C1 segment of cervical spinal cord (tissue), 14 donors: ENCODE measurements at regions not wholly inside any gene's neighbourhood (a gene's known extent, or its start where the extent isn't known, plus 50 kb on each side); places are given as distances from the start of the nearest gene placed in this dataset.
"Not testable (repeated sequence)": the region's sequence is repeated elsewhere in the genome, so short reads cannot be mapped to it uniquely, and the experiment has no call there.

Experiments
- DNase-seq, 14 donors: peaks; one replicate each; lab custom pipeline; 2025; lab: John Stamatoyannopoulos, UW

DNA sequence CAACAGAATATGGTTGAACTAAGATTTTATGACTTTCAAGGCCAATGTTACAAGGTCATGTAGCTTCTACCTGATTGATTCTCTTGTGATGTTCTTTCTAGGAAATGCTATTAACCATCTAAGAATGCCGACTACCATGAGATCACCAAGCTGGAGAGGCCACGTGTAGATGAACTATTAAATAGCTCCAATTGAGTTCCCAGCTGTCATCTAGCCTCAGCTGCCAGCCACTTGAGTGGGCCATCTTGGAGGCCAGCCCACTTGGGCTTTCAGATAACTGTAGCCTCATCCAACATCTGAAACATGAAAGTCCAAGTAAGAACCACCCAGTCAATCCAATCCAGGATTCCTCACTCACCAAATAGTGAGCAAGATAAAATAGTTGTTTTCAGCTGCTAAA, 376.9 kb upstream of the TMEFF2 start:
- no peak for DNase-seq

DNA sequence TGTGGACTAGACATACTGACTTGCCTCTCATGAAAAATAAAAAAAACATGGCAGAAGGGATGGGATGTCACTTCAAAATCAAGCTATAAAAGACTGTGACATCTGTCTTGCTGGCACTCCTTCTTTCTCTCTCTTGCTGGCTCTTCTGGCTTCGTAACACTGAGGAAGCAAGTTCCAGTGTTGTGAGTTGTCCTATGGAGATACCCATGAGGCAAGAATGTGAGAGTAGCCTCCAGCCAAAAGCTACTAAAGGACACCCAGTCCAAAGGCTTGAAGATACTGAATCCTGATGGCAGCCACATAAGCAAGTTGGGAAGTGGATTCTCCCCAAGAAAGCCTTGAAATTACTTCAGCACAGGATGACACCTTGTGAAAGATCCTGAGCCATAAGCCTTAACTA, 376.1 kb upstream of the TMEFF2 start:
- no peak for DNase-seq

DNA sequence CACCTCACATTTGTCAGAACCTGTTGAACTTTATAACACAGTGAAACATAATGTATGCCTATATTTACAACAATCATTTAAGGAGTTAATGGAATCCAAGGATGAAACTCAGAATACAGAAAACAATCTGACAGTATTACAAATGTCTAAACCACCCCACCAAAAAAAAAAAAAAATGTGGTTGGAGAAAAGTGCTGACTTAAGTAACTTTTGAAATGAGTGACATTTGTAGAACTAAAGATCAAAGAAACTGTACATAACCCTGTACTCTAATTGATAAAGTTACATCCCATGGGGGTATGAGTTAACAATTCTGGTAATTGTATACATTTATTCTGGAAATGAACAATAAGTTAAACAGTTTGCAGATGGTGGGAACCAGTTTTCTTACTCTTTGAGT, 372.1 kb upstream of the TMEFF2 start:
- DNase-seq, result no peak

DNA sequence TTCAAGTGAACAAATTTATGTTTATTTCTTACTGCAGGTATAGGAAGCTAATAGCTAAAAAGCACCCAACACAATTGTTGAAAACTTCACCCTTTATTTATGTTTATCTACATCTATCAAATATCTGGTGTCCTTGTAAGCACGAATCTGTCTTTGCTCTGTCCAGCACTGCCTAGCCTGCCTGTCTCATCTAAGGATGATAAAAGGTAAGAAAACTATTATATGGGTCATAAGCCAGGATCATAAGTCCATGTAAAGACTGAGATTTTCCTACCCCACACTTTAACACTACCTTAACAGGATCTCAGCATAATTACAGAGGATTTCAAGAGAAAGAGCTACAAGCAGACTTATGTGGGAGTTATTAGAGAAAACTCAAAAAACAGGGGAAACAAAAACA, 365.6 kb upstream of the TMEFF2 start:
- DNase-seq, result no peak

- DNase-seq, result no peak
Measured at GRCh38 chr2:192559587-192559986, 364.9 kb upstream of the TMEFF2 start.

GRCh38 chr2:192558637-192559036, 363.9 kb upstream of the TMEFF2 start:
- DNase-seq, result no peak

DNA sequence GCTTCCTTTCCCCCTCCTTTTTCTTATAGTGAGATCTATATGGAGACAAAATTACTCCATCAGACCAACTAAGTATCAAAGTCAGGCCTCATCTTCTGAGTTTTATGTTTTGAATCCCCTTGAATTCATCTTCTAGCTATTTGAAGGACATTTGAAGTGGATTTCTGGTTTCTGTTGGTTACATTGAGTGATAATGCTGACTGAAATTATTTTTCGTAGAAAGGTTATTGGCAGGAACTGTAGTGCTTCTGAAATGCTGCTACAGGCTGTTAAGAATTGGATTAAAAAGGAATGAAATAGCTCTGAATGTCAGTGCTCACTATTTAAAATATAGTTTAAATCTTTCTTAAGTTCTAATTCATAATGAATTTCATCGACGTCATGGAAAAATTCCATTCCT, 361.0 kb upstream of the TMEFF2 start:
- no peak for DNase-seq

DNA sequence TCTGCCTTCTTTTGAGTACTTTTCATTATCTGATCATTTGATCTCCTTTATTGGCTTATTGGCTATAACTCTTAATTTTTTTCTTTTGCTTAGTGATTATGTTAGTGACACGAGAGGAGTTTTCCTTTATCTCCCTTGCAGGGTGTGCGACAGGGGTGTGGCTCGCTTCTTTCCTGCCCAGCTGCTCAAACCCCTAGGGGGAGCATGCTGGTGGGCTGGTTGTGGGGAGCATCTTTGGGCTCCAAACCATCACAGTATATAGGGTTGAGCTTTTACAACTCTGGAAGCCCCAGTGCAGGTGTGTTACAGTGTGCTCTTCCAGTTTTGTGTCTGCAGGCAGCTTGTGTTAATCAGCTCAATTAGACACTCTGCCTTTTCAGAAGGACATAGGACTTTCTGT, 357.0 kb upstream of the TMEFF2 start:
- DNase-seq, result no peak

DNA sequence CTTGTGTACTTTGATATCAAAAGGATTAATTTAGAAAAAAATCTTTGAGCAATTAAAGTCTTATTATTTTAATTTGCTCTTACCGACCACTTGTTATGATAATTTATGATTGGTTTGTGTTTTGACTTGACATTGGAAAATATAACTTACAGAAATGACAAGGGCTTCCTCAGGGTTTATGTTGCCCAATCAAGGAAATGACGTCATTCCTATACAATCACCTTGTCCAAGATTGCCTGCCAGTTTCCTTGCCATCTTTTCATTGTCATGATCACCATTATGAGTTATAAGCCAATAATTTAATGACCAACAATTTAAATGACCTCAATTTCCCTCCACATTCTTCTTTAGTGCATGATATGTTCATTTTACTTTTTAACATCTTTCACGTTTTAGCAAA, 351.8 kb upstream of the TMEFF2 start:
- DNase-seq, result no peak

GRCh38 chr2:192544371-192544955, 349.7 kb upstream of the TMEFF2 start:
- no peak for DNase-seq

DNA sequence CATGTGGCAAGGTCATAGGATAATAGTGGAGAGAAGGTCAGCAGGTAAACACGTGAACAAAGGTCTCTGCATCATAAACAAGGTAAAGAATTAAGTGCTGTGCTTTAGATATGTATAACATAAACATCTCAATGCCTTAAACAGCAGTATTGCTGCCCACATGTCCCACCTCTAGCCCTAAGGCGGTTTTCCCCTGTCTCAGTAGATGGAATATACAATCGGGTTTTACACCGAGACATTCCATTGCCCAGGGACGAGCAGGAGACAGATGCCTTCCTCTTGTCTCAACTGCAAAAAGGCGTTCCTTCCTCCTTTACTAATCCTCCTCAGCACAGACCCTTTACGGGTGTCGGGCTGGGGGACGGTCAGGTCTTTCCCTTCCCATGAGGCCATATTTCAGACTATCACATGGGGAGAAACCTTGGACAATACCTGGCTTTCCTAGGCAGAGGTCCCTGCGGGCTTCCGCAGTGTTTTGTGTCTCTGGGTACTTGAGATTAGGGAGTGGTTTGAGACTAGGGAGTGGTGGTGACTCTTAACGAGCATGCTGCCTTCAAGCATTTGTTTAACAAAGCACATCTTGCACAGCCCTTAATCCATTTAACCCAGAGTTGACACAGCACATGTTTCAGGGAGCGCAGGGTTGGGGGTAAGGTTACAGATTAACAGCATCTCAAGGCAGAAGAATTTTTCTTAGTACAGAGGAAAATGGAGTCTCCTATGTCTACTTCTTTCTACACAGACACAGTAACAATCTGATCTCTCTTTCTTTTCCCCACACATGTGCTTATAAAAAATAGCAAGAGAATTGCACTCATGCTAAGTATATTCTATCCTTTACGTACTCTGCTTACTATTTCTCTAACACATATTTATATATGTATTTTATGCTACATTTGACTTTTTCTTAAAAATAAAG, 347.7 kb upstream of the TMEFF2 start:
- not testable (repeated sequence) for DNase-seq

DNA sequence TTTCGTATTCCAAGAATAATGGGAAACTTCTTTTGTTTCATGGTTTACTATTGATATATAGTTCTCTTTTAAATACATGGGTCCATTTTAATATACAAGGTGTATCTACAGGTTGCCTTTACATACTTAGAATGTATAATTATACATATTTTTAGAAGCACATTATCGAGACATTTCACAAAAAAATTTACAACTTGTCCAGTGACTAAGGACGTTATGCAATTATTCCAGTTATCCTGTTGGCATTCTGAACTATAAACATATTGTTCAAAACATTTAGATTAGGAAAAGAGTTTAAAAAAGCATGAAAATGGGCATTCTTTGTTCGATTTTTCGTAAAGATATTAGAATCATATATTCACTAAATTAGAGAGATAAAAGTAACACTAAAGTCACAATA, 344.6 kb upstream of the TMEFF2 start:
- no peak for DNase-seq

GRCh38 chr2:192536922-192537624, 342.3 kb upstream of the TMEFF2 start:
- DNase-seq, result no peak

- DNase-seq, result no peak
Measured at GRCh38 chr2:192535956-192536921, 341.5 kb upstream of the TMEFF2 start.

DNA sequence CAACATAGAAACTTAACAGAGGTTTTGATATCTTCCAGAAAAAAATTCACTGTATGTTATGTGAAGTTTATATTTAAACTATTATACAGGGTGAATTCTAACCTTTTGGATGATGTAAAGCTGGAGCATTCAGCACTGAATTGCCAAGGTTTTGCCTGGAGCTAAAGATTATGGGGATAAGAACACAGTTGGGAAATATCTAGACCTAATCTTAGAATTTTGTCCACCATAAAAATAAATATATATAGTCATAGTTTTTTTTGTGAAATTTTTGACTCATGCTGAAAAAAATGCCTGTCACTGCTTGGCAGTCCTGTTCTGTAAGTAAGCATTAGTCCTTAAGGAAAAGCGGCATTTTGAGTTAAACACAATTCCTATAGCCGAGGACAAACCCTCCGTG, 339.3 kb upstream of the TMEFF2 start:
- no peak for DNase-seq

- not testable (repeated sequence) for DNase-seq
Measured at GRCh38 chr2:192524642-192525251, 330.0 kb upstream of the TMEFF2 start.

GRCh38 chr2:192524214-192524613, 329.5 kb upstream of the TMEFF2 start:
- not testable (repeated sequence) for DNase-seq

GRCh38 chr2:192515937-192516336, 321.2 kb upstream of the TMEFF2 start:
- DNase-seq, result no peak

DNA sequence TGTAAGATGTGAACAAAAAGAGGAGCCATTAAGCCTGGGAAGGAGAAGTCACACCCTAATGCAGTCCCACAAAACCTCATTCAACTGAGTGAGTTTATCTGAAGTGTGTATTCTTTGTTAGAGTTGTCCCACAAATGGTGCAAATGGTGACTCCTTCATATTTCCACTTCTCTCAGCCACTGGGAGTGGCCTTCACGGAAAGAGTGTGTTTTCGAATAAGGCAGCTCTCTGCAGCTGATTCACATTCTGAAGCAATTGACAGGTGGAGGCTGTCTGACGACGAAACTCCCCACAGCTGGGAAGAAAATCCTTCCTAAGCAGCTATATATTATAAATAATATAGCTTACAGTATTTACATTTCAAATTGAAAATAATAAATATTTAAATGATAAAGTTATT, 318.8 kb upstream of the TMEFF2 start:
- no peak for DNase-seq

DNA sequence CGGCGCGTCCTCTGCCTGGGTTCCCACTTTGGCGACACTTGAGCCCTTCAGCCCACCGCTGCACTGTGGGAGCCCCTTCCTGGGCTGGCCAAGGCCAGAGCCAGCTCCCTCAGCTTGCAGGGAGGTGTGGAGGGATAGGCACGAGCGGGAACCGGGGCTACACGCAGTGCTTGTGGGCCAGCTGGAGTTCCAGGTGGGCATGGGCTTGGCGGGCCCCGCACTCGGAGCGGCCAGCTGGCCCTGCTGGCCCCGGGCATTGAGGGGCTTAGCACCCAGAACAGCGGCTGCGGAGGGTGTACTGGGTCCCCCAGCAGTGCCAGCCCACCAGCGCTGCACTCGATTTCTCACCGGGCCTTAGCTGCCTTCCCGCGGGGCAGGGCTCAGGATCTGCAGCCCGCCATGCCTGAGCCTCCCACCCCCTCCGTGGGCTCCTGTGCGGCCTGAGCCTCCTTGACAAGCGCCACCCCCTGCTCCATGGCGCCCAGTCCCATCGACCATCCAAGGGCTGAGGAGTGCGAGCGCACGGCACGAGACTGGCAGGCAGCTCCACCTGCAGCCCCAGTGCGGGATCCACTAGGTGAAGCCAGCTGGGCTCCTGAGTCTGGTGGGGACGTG, 313.2 kb upstream of the TMEFF2 start:
- not testable (repeated sequence) for DNase-seq
